Endothelial cell of umbilical vein (primary cell): ENCODE measurements at regions not wholly inside any gene's neighbourhood (a gene's known extent, or its start where the extent isn't known, plus 50 kb on each side); places are given as distances from the start of the nearest gene placed in this dataset.

Source experiments
- EZH2 ChIP-seq: IDR thresholded peaks from 2 replicates; pipeline ENCODE4 v1.6.1; 2012; ENCODE audit warnings: borderline replicate concordance, low read depth, mild to moderate bottlenecking, moderate library complexity, low read length, inconsistent platforms; ENCODE audit not compliant: severe bottlenecking
- MYC ChIP-seq: IDR thresholded peaks from one replicate; pipeline ENCODE4 v1.6.1; 2011; ENCODE audit warnings: mild to moderate bottlenecking, low read depth, low read length
- POLR2A ChIP-seq: IDR thresholded peaks from 2 replicates; pipeline ENCODE4 v1.6.1; 2012; ENCODE audit warnings: low read depth, mild to moderate bottlenecking, control low read depth, low read length
- TF ChIP-seq, protein P1 (sequence below), 2 donors: IDR thresholded peaks; 1 replicate in 1 of 2; 2 replicates in 1 of 2; pipeline ENCODE4 v1.5.1; 2011; ENCODE audit warnings: low read length in 2 of 2, mild to moderate bottlenecking in 2 of 2, moderate library complexity in 2 of 2, control low read depth in 1 of 2, inconsistent platforms in 1 of 2, low read depth in 1 of 2; ENCODE audit not compliant: insufficient read depth in 1 of 2; ENCODE audit errors: extremely low read depth in 1 of 2
- TF ChIP-seq, protein P2 (sequence below): IDR thresholded peaks from 2 replicates; pipeline ENCODE4 v1.6.1; 2011; ENCODE audit not compliant: insufficient read depth, insufficient read length

DNA sequence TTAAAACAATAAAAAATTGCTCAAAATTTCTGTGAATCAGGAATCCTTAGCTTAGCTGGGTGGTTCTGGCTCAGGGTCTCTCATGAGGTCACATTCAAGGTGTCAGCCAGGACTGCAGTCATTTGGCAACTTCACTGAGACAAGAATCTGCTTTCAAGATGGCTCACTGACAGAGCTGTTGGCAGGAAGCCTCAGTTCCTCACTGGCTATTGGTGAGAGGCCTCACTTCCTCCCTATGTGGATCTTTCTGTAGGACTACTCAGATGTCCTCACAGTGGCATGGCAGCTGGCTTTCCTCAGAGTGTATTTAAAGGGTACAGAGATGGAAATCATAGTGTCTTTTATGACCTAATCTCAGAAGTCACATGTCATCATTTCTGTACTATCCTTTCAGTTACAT, 785.7 kb downstream of the ADGRL2 start:
- TF ChIP-seq, protein P1, sequence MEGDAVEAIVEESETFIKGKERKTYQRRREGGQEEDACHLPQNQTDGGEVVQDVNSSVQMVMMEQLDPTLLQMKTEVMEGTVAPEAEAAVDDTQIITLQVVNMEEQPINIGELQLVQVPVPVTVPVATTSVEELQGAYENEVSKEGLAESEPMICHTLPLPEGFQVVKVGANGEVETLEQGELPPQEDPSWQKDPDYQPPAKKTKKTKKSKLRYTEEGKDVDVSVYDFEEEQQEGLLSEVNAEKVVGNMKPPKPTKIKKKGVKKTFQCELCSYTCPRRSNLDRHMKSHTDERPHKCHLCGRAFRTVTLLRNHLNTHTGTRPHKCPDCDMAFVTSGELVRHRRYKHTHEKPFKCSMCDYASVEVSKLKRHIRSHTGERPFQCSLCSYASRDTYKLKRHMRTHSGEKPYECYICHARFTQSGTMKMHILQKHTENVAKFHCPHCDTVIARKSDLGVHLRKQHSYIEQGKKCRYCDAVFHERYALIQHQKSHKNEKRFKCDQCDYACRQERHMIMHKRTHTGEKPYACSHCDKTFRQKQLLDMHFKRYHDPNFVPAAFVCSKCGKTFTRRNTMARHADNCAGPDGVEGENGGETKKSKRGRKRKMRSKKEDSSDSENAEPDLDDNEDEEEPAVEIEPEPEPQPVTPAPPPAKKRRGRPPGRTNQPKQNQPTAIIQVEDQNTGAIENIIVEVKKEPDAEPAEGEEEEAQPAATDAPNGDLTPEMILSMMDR (IDR thresholded peaks at IDR 0.05; ENCODE audit: extremely low read depth in 1 of 2, insufficient read depth in 1 of 2, low read depth in 1 of 2, low read length in 2 of 2) = no peak
- TF ChIP-seq EZH2 (no peak), POLR2A (no peak), MYC (no peak)
- TF ChIP-seq, protein P2, sequence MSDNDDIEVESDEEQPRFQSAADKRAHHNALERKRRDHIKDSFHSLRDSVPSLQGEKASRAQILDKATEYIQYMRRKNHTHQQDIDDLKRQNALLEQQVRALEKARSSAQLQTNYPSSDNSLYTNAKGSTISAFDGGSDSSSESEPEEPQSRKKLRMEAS = no peak
